Astrocyte (in vitro differentiated cells and primary cell): ENCODE measurements at regions not wholly inside any gene's neighbourhood (a gene's known extent, or its start where the extent isn't known, plus 50 kb on each side); places are given as distances from the start of the nearest gene placed in this dataset.

ENCODE experiments used
- DNase-seq: peaks from one replicate; pipeline ENCODE4 v3.0.0-alpha.2; 2010; ENCODE audit warnings: low read depth
- FAIRE-seq: peaks from 2 replicates; lab custom pipeline; 2011; peaks lifted over from hg19 to GRCh38; lab: Jason Lieb, UNC
- H2AFZ ChIP-seq: 2 replicates; pipeline ENCODE4 v1.6.0; 2012; ENCODE audit warnings: low read depth, low read length, inconsistent platforms
- H3K27ac ChIP-seq: 2 replicates; pipeline ENCODE4 v1.5.1; 2011; ENCODE audit warnings: low read depth, low read length, inconsistent platforms
- H3K27me3 ChIP-seq: 2 replicates; pipeline ENCODE4 v1.6.0; 2011; ENCODE audit warnings: low read length, inconsistent platforms; ENCODE audit not compliant: insufficient read depth
- H3K36me3 ChIP-seq: 2 replicates; pipeline ENCODE4 v1.5.1; 2011; ENCODE audit warnings: low read length, inconsistent platforms; ENCODE audit not compliant: insufficient read depth
- H3K4me1 ChIP-seq: 2 replicates; pipeline ENCODE4 v1.5.1; 2011; ENCODE audit warnings: low read length, inconsistent platforms; ENCODE audit not compliant: insufficient read depth
- H3K4me2 ChIP-seq: 2 replicates; pipeline ENCODE4 v1.6.0; 2012; ENCODE audit warnings: low read length, inconsistent platforms
- H3K4me3 ChIP-seq: 2 replicates; pipeline ENCODE4 v1.5.1; 2011; ENCODE audit warnings: low read depth, mild to moderate bottlenecking, low read length, inconsistent platforms; ENCODE audit not compliant: insufficient read depth
- H3K79me2 ChIP-seq: 2 replicates; pipeline ENCODE4 v1.6.0; 2012; ENCODE audit warnings: mild to moderate bottlenecking, low read length, inconsistent platforms; ENCODE audit not compliant: insufficient read depth
- H3K9ac ChIP-seq: 2 replicates; pipeline ENCODE4 v1.6.0; 2012; ENCODE audit warnings: mild to moderate bottlenecking, low read length, inconsistent platforms
- H3K9me3 ChIP-seq: 2 replicates; pipeline ENCODE4 v1.5.1; 2012; ENCODE audit warnings: low read depth, mild to moderate bottlenecking, low read length, inconsistent platforms; ENCODE audit not compliant: insufficient read depth
- H4K20me1 ChIP-seq: 2 replicates; pipeline ENCODE4 v1.6.0; 2012; ENCODE audit warnings: low read length, inconsistent platforms; ENCODE audit not compliant: insufficient read depth
- H3K27ac Mint-ChIP-seq: one replicate; pipeline ENCODE4 v1.8.0; 2021; ENCODE audit warnings: mild to moderate bottlenecking, mixed read lengths; ENCODE audit not compliant: unreplicated experiment
- H3K27me3 Mint-ChIP-seq: one replicate; pipeline ENCODE4 v1.8.0; 2021; ENCODE audit warnings: low read depth, mixed read lengths; ENCODE audit not compliant: unreplicated experiment
- H3K36me3 Mint-ChIP-seq: one replicate; pipeline ENCODE4 v1.8.0; 2021; ENCODE audit warnings: low read depth, mixed read lengths; ENCODE audit not compliant: unreplicated experiment
- H3K4me1 Mint-ChIP-seq: one replicate; pipeline ENCODE4 v1.8.0; 2021; ENCODE audit warnings: low read depth, mixed read lengths; ENCODE audit not compliant: unreplicated experiment
- H3K4me3 Mint-ChIP-seq: one replicate; pipeline ENCODE4 v1.8.0; 2021; ENCODE audit warnings: mild to moderate bottlenecking, moderate library complexity, mixed read lengths; ENCODE audit not compliant: unreplicated experiment
- H3K9me3 Mint-ChIP-seq: one replicate; pipeline ENCODE4 v1.8.0; 2021; ENCODE audit warnings: mild to moderate bottlenecking, mixed read lengths; ENCODE audit not compliant: unreplicated experiment
- CTCF ChIP-seq: IDR thresholded peaks from 2 replicates; pipeline ENCODE4 v1.5.1; 2011; ENCODE audit warnings: low read depth, mild to moderate bottlenecking, inconsistent platforms, low read length, moderate library complexity; ENCODE audit not compliant: insufficient read depth
- EZH2 ChIP-seq: IDR thresholded peaks from 2 replicates; pipeline ENCODE4 v1.6.1; 2012; ENCODE audit warnings: mild to moderate bottlenecking, low read length, inconsistent platforms; ENCODE audit not compliant: insufficient read depth

GRCh38 chr12:127381681-127382080, 885.3 kb upstream of the TMEM132C start:
- Histone ChIP-seq H2AFZ (no peak overlapping the region), H3K9me3 (no peaks in the 10 kb centered on the region), H3K4me3 (no peak overlapping the region), H3K36me3 (no peaks in the 10 kb centered on the region), H3K27ac (no peak overlapping the region), H3K27me3 (no peaks in the 10 kb centered on the region), H3K9ac (no peak overlapping the region), H3K4me1 (peaks cover 12% of the 10 kb centered on the region), H3K4me2 (peak overlapping the region; percentile 86), H4K20me1 (no peaks in the 10 kb centered on the region), H3K79me2 (no peaks in the 10 kb centered on the region)
- Mint-ChIP-seq H3K4me1 (no peaks in the 10 kb centered on the region), H3K27ac (no peak overlapping the region), H3K9me3 (peaks cover 2% of the 10 kb centered on the region), H3K27me3 (no peaks in the 10 kb centered on the region), H3K36me3 (no peaks in the 10 kb centered on the region), H3K4me3 (no peak overlapping the region)
- FAIRE-seq (peak; percentile 64), DNase-seq (peak; percentile 78)
- TF ChIP-seq CTCF, result no peak
- TF ChIP-seq EZH2, result no peak

DNA sequence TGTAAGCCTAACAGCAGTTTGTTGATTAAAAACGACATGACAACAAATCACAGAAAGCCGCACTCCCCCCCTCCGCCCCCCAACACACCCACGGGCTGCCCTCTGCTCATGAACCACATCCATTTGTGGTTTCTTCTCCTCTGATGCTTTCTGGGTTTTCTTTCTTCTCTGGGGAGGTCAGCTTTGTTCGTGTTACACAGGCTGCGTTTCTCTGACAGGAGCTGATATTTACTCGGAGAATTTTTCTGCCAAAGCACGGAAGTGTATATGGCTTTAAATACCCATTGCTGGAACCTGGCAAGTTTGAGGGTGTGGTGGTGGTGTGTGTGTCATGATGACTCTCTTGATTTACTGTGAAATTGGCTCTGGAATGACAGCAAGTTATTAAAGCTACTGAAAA, 883.7 kb upstream of the TMEM132C start:
- H3K4me1 Mint-ChIP-seq, result no peaks in the 10 kb centered on the region
- Histone ChIP-seq H4K20me1 (no peaks in the 10 kb centered on the region), H3K4me1 (peaks cover 12% of the 10 kb centered on the region), H3K9me3 (no peaks in the 10 kb centered on the region), H2AFZ (no peak overlapping the region), H3K36me3 (no peaks in the 10 kb centered on the region), H3K4me2 (peak overlapping the region; percentile 61), H3K27me3 (no peaks in the 10 kb centered on the region), H3K4me3 (no peak overlapping the region), H3K27ac (peak overlapping the region; percentile 46), H3K79me2 (no peaks in the 10 kb centered on the region), H3K9ac (peak overlapping the region; percentile 16)
- peak; percentile 87 for DNase-seq
- FAIRE-seq, result no peak
- H3K36me3 Mint-ChIP-seq, result no peaks in the 10 kb centered on the region
- H3K27ac Mint-ChIP-seq, result no peak overlapping the region
- TF ChIP-seq CTCF (no peak), EZH2 (no peak)
- peaks cover 7% of the 10 kb centered on the region for H3K9me3 Mint-ChIP-seq
- H3K4me3 Mint-ChIP-seq, result no peak overlapping the region
- no peaks in the 10 kb centered on the region for H3K27me3 Mint-ChIP-seq

DNA sequence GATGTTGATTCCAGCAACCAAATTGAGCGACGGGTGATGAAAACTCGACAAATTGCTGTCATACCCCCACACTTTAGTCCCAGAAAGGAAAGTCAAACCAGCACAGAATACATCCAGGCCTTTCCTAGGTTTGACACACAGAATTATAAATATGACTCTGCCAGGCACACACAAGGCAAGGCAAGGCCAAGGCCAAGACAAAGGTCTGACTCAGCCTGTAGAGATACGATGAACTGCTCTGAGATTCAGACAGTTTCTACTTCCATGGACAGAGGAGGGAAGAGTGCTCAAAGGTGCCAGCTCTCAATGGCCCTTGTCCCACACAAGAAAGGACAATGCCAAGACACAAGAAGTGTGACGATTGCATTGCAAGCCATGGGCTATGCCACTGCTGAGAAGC, 880.2 kb upstream of the TMEM132C start:
- DNase-seq, result no peak
- Histone ChIP-seq H3K9me3 (no peaks in the 10 kb centered on the region), H3K36me3 (no peaks in the 10 kb centered on the region), H3K27me3 (no peaks in the 10 kb centered on the region), H3K27ac (no peak overlapping the region), H3K4me3 (no peak overlapping the region), H3K4me1 (peaks cover 20% of the 10 kb centered on the region), H4K20me1 (no peaks in the 10 kb centered on the region), H2AFZ (no peak overlapping the region), H3K9ac (no peak overlapping the region), H3K79me2 (no peaks in the 10 kb centered on the region), H3K4me2 (no peak overlapping the region)
- FAIRE-seq, result no peak
- Mint-ChIP-seq H3K27ac (no peak overlapping the region), H3K4me3 (no peak overlapping the region), H3K4me1 (no peaks in the 10 kb centered on the region), H3K9me3 (peaks cover 14% of the 10 kb centered on the region), H3K27me3 (no peaks in the 10 kb centered on the region), H3K36me3 (no peaks in the 10 kb centered on the region)
- TF ChIP-seq EZH2 (no peak), CTCF (no peak)
